ENCODE measurements at regions not wholly inside any gene's neighbourhood (a gene's known extent, or its start where the extent isn't known, plus 50 kb on each side); places are given as distances from the start of the nearest gene placed in this dataset.
A peak's percentile ranks its signal among the peaks of the same experiment; 100 is the strongest.

- intact Hi-C loops (cut with DNase I; ENCODE audit: low total_unique reads) = no loop called here
- H3K4me3 ChIP-seq (ENCODE audit: low read depth, poor library complexity, severe bottlenecking) = no peak overlapping the region
- no peak for TF ChIP-seq CTCF (IDR thresholded peaks at IDR 0.05)
- TF ChIP-seq POLR2A (IDR thresholded peaks at IDR 0.05) = no peak
- WGBS, 2 donors = 87 to 88% methylated on average over 7 of the region's 7 CpGs
- no peak for DNase-seq (ENCODE audit: low spot score in 2 of 2)
Observed at GRCh38 chr2:120591572-120591971, 144.1 kb upstream of the GLI2 start.

DNA sequence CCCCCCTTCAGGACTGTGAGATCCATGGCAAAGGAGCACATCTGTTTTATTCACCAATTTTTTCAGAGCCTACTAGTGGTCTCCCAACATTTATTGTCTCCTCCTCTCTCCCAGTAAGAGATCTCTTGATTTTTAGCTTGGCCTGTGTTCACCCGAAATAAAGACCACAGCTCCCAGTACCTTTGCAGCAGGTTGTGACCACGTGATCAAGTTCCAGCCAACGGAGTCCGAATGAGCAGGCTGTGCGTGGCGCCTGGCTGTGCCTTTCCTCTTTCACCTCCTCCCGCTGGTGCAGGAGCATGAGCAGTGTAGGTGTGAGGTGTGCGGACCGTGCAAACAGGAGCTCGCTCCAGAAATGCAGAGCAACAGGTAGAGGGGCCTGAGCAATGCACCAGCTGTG is 143.6 kb upstream of the GLI2 start:
- TF ChIP-seq CTCF (IDR thresholded peaks at IDR 0.05) = no peak
- no peak for TF ChIP-seq POLR2A (IDR thresholded peaks at IDR 0.05)
- intact Hi-C loops (cut with DNase I; ENCODE audit: low total_unique reads) = no loop called here
- H3K4me3 ChIP-seq (ENCODE audit: low read depth, poor library complexity, severe bottlenecking) = no peak overlapping the region
- DNase-seq (ENCODE audit: low spot score in 2 of 2) = no peak
- WGBS, 2 donors = 84 to 89% methylated on average over 10 of the region's 10 CpGs

- DNase-seq (ENCODE audit: low spot score in 2 of 2) = no peak
- no peak overlapping the region for H3K4me3 ChIP-seq (ENCODE audit: low read depth, poor library complexity, severe bottlenecking)
- TF ChIP-seq POLR2A (IDR thresholded peaks at IDR 0.05) (no peak), CTCF (IDR thresholded peaks at IDR 0.05) (no peak)
- 49 to 62% methylated on average over 9 of the region's 9 CpGs for WGBS, 2 donors
- intact Hi-C loops (cut with DNase I; ENCODE audit: low total_unique reads) = no loop called here
Observed at GRCh38 chr2:120593921-120594686, 141.6 kb upstream of the GLI2 start.

GRCh38 chr2:120594856-120595685 is 140.6 kb upstream of the GLI2 start:
- intact Hi-C loops (cut with DNase I; ENCODE audit: low total_unique reads) = no loop called here
- peak in 1 of 2 donors; percentile 59 for DNase-seq (ENCODE audit: low spot score in 2 of 2)
- no peak overlapping the region for H3K4me3 ChIP-seq (ENCODE audit: low read depth, poor library complexity, severe bottlenecking)
- WGBS, 2 donors = 47 to 53% methylated on average over 8 of the region's 8 CpGs
- TF ChIP-seq CTCF (IDR thresholded peaks at IDR 0.05) (no peak), POLR2A (IDR thresholded peaks at IDR 0.05) (no peak)

DNA sequence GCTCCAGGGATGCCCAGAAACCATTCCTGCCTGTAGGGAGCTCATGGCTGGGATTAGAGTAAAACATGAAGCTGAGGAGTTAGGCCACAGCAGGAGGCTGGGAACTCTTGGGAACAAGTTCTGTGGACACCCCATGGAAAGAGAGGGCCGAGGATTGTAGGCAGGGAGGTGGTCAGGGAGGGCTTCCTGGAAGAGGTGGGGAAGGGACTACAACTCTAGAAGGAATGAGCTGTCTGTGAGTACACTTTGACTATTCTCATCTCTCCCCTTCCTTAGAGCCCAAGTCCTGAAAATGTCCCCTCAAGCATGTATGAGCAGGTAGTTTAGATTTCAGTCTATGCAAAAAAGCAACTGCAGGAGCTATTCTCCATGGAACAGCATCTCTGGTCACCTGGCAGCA is 139.9 kb upstream of the GLI2 start:
- no peak for DNase-seq (ENCODE audit: low spot score in 2 of 2)
- no peak for TF ChIP-seq POLR2A (IDR thresholded peaks at IDR 0.05)
- TF ChIP-seq CTCF (IDR thresholded peaks at IDR 0.05) = no peak
- intact Hi-C loops (cut with DNase I; ENCODE audit: low total_unique reads) = no loop called here
- 71 to 80% methylated on average over 1 of the region's 1 CpG for WGBS, 2 donors
- no peak overlapping the region for H3K4me3 ChIP-seq (ENCODE audit: low read depth, poor library complexity, severe bottlenecking)
